ENCODE measurements at regions not wholly inside any gene's neighbourhood (a gene's known extent, or its start where the extent isn't known, plus 50 kb on each side); places are given as distances from the start of the nearest gene placed in this dataset.
A peak's percentile ranks its signal among the peaks of the same experiment; 100 is the strongest.

- no peak for DNase-seq
Measured at GRCh38 chr1:240001177-240001740, 90.4 kb upstream of the FMN2 start.

- DNase-seq: peak in 1 of 2 experiments; percentile 4
Measured at GRCh38 chr1:240004086-240004749, 87.5 kb upstream of the FMN2 start.

- DNase-seq: no peak
Measured at GRCh38 chr1:240005997-240006650, 85.6 kb upstream of the FMN2 start.

- no peak for DNase-seq
Measured at GRCh38 chr1:240008298-240008697, 83.4 kb upstream of the FMN2 start.

GRCh38 chr1:240014051-240014450 is 77.6 kb upstream of the FMN2 start:
- DNase-seq: no peak

- DNase-seq: no peak
Measured at GRCh38 chr1:240018617-240019016, 73.1 kb upstream of the FMN2 start.

GRCh38 chr1:240019524-240019923 is 72.2 kb upstream of the FMN2 start:
- DNase-seq: no peak

- no peak for DNase-seq
Measured at GRCh38 chr1:240020871-240021270, 70.8 kb upstream of the FMN2 start.

- DNase-seq: no peak
Measured at GRCh38 chr1:240021709-240022108, 70.0 kb upstream of the FMN2 start.

GRCh38 chr1:240027059-240027462 is 64.6 kb upstream of the FMN2 start:
- DNase-seq: peak in 1 of 2 experiments; percentile 39

GRCh38 chr1:240029418-240029817 is 62.3 kb upstream of the FMN2 start:
- DNase-seq: no peak

- DNase-seq: no peak
Measured at GRCh38 chr1:240030236-240030635, 61.4 kb upstream of the FMN2 start.

GRCh38 chr1:240031009-240031408 is 60.7 kb upstream of the FMN2 start:
- no peak for DNase-seq

- DNase-seq: no peak
Measured at GRCh38 chr1:240031414-240031813, 60.3 kb upstream of the FMN2 start.

- DNase-seq: no peak
Measured at GRCh38 chr1:240033406-240033805, 58.3 kb upstream of the FMN2 start.

- no peak for DNase-seq
Measured at GRCh38 chr1:240036526-240036925, 55.2 kb upstream of the FMN2 start.
